OCI-LY1 (cell line): ENCODE measurements at regions not wholly inside any gene's neighbourhood (a gene's known extent, or its start where the extent isn't known, plus 50 kb on each side); places are given as distances from the start of the nearest gene placed in this dataset.

ENCODE experiments used
- H2AFZ ChIP-seq: fragments of 200-600 bp; sonication (generic), shearing (Covaris generic); 2 replicates; pipeline ENCODE4 v1.6.0; 2014; ENCODE audit warnings: antibody characterized with exemption, mild to moderate bottlenecking, low read length
- H3F3A ChIP-seq: fragments of 200-600 bp; sonication (generic), shearing (Covaris generic); 2 replicates; pipeline ENCODE4 v1.6.0; 2014; ENCODE audit warnings: mild to moderate bottlenecking, antibody characterized with exemption, low read length, moderate library complexity; ENCODE audit not compliant: insufficient read depth
- H3K27ac ChIP-seq: fragments of 200-600 bp; sonication (generic); 2 replicates; pipeline ENCODE4 v1.5.1; 2014; ENCODE audit warnings: low read length, mixed run types, mild to moderate bottlenecking, low read depth; ENCODE audit not compliant: poor library complexity, severe bottlenecking
- H3K27me3 ChIP-seq: fragments of 200-600 bp; sonication (generic); 2 replicates; pipeline ENCODE4 v1.6.0; 2014; ENCODE audit warnings: antibody characterized with exemption, mild to moderate bottlenecking, low read length, moderate library complexity; ENCODE audit not compliant: insufficient read depth
- H3K36me3 ChIP-seq: fragments of 200-600 bp; sonication (generic); 2 replicates; pipeline ENCODE4 v1.6.1; 2014; ENCODE audit warnings: mild to moderate bottlenecking, antibody characterized with exemption, low read length, moderate library complexity, mixed read lengths; ENCODE audit not compliant: insufficient read depth
- H3K4me1 ChIP-seq: fragments of 200-600 bp; sonication (generic); 2 replicates; pipeline ENCODE4 v1.5.1; 2014; ENCODE audit warnings: mild to moderate bottlenecking, low read length, moderate library complexity; ENCODE audit not compliant: insufficient read depth, severe bottlenecking
- H3K4me2 ChIP-seq: fragments of 200-600 bp; sonication (generic), shearing (Covaris generic); 2 replicates; pipeline ENCODE4 v1.6.1; 2014; ENCODE audit warnings: low read length
- H3K4me3 ChIP-seq: fragments of 200-600 bp; sonication (generic); 2 replicates; pipeline ENCODE4 v1.5.1; 2014; ENCODE audit warnings: low read length, low read depth, mild to moderate bottlenecking, mixed read lengths; ENCODE audit not compliant: poor library complexity, severe bottlenecking
- H3K79me2 ChIP-seq: fragments of 200-600 bp; shearing (Covaris generic); 2 replicates; pipeline ENCODE4 v1.6.1; 2016; ENCODE audit warnings: mixed run types, low read length, mixed read lengths; ENCODE audit not compliant: insufficient read depth
- H3K9ac ChIP-seq: fragments of 200-600 bp; sonication (generic), shearing (Covaris generic); 2 replicates; pipeline ENCODE4 v1.6.1; 2014; ENCODE audit warnings: mild to moderate bottlenecking, low read length, mixed read lengths
- H3K9me2 ChIP-seq: fragments of 200-600 bp; sonication (generic), shearing (Covaris generic); 2 replicates; pipeline ENCODE4 v1.6.1; 2014; ENCODE audit warnings: low read depth, mild to moderate bottlenecking, low read length, mixed read lengths
- H3K9me3 ChIP-seq: fragments of 200-600 bp; shearing (Covaris generic); 2 replicates; pipeline ENCODE4 v1.6.1; 2014; ENCODE audit warnings: low read length, mixed read lengths
- H4K20me1 ChIP-seq: fragments of 200-600 bp; sonication (generic), shearing (Covaris generic); 2 replicates; pipeline ENCODE4 v1.6.0; 2016; ENCODE audit warnings: mild to moderate bottlenecking, low read length; ENCODE audit not compliant: insufficient read depth
- EZH2 ChIP-seq: fragments of 200-600 bp; sonication (generic), shearing (Covaris generic); IDR thresholded peaks from 2 replicates; pipeline ENCODE4 v1.8.0; 2017; ENCODE audit warnings: borderline replicate concordance, mixed run types, mild to moderate bottlenecking, antibody characterized with exemption, low read length, moderate library complexity, mixed read lengths
- TF ChIP-seq, protein P1 (sequence below): fragments of 200-600 bp; sonication (generic), shearing (Covaris generic); IDR thresholded peaks from 2 replicates; pipeline ENCODE4 v1.5.1; 2017; ENCODE audit warnings: mild to moderate bottlenecking, antibody characterized with exemption, low read length, moderate library complexity, mixed read lengths

DNA sequence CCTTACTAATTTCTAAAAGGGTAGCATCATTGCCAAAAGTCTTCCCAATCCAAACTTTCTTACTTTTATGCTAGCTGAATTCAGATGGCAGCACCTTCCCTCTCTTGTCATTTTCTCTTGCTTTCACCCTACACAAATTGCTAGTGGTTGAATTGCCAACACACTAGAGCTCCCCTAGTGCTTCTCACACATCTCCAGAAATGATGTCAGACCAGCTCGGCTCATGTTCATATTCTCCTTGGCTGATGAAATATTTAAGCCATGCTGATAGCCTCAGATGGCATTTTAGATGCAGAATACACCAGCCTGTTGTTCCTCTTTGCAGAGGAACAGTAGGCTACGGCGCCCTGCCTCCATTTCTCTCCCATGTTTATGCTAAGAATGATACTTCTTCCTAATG is 256.9 kb downstream of the PTBP2 start:
- no peaks in the 10 kb centered on the region for H3K9me2 ChIP-seq

DNA sequence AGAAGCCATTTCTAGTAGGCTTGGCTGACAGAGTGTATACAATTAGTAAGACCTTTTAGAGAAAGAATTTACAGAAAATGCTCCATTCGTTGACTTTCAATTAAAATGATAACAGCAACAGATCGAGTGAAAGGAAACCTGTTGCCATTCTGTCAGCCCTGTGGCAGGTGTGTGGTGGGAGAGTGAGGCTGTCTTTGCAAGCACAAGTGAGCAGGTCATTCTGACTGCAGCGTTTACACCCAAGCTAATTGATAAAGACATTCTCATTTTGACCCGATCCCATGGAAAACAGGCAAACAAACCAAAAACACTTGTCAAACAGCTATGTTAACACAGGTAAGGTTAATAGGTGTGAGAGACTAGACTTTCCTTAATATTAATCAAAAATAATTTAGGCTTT is 257.3 kb downstream of the PTBP2 start:
- H3K36me3 ChIP-seq = no peaks in the 10 kb centered on the region
- H3K27ac ChIP-seq = no peak overlapping the region
- no peaks in the 10 kb centered on the region for H3K27me3 ChIP-seq
- H3K9me2 ChIP-seq = no peaks in the 10 kb centered on the region
- H4K20me1 ChIP-seq = no peaks in the 10 kb centered on the region
- no peaks in the 10 kb centered on the region for H3K9me3 ChIP-seq
- H3K9ac ChIP-seq = no peak overlapping the region
- no peak for TF ChIP-seq EZH2
- TF ChIP-seq, protein P1, sequence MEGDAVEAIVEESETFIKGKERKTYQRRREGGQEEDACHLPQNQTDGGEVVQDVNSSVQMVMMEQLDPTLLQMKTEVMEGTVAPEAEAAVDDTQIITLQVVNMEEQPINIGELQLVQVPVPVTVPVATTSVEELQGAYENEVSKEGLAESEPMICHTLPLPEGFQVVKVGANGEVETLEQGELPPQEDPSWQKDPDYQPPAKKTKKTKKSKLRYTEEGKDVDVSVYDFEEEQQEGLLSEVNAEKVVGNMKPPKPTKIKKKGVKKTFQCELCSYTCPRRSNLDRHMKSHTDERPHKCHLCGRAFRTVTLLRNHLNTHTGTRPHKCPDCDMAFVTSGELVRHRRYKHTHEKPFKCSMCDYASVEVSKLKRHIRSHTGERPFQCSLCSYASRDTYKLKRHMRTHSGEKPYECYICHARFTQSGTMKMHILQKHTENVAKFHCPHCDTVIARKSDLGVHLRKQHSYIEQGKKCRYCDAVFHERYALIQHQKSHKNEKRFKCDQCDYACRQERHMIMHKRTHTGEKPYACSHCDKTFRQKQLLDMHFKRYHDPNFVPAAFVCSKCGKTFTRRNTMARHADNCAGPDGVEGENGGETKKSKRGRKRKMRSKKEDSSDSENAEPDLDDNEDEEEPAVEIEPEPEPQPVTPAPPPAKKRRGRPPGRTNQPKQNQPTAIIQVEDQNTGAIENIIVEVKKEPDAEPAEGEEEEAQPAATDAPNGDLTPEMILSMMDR = no peak
- H3F3A ChIP-seq = no peaks in the 10 kb centered on the region
- H2AFZ ChIP-seq = no peak overlapping the region
- H3K4me2 ChIP-seq = no peak overlapping the region
- no peaks in the 10 kb centered on the region for H3K4me1 ChIP-seq
- H3K4me3 ChIP-seq = no peak overlapping the region
- H3K79me2 ChIP-seq = no peaks in the 10 kb centered on the region

More for the DNA sequence above, 256.9 kb downstream of the PTBP2 start:
- H3K27ac ChIP-seq = no peak overlapping the region
- no peaks in the 10 kb centered on the region for H3K9me3 ChIP-seq
- H4K20me1 ChIP-seq = no peaks in the 10 kb centered on the region
- H2AFZ ChIP-seq = no peak overlapping the region
- no peak overlapping the region for H3K4me3 ChIP-seq
- H3K36me3 ChIP-seq = no peaks in the 10 kb centered on the region
- TF ChIP-seq, protein P1 = no peak
- no peak for TF ChIP-seq EZH2
- no peak overlapping the region for H3K9ac ChIP-seq
- H3F3A ChIP-seq = no peaks in the 10 kb centered on the region
- no peaks in the 10 kb centered on the region for H3K79me2 ChIP-seq
- no peaks in the 10 kb centered on the region for H3K27me3 ChIP-seq
- no peaks in the 10 kb centered on the region for H3K4me1 ChIP-seq
- no peak overlapping the region for H3K4me2 ChIP-seq

DNA sequence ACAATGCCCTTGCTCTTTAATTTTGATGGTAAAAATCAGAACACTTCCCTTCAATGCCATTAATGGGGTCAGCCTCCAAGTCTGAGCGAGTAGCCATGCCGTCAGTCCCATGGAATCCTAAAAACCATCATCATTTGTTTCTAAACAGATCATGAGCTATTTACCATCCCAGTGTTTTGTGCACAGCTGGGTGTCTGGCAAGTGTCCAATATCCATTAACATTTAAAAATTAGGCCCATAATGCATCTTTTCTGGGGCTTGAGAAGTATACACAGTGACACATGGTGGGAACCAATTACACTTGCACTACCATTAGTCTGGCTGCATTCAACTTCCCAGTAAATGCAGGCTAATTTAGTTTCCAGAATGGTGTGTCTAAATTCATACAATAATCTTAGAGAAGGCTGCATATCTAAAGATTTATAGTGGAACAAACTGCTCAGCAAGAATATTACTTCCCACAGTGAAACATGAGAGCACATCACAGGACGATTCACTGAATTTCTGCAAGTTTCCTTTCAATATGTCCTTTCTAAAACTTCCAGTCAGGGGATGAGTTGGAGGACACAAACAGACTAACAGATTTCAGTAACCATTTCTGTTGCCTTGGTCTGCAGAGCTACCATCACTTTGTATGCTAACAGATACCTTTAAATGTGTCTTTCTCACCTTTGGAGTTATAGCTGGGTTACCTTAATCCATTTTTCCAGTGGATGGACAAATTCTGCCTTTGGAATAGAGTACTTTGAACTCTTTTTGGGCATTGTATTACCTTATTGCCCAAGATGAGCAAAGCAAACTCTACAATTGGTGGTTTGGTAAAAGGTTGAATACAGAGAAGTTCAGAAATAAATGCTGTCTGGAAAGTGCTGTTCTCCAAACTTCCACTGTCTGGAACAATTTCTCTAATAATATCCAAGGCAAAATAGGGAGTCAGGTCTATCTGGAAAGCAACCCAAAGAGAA is 258.0 kb downstream of the PTBP2 start:
- no peaks in the 10 kb centered on the region for H3K36me3 ChIP-seq
- H3K27me3 ChIP-seq = no peaks in the 10 kb centered on the region
- no peak overlapping the region for H2AFZ ChIP-seq
- no peak for TF ChIP-seq EZH2
- TF ChIP-seq, protein P1 = no peak
- no peak overlapping the region for H3K4me2 ChIP-seq
- H3K4me3 ChIP-seq = no peak overlapping the region
- no peak overlapping the region for H3K9ac ChIP-seq
- no peaks in the 10 kb centered on the region for H3F3A ChIP-seq
- no peaks in the 10 kb centered on the region for H4K20me1 ChIP-seq
- H3K9me3 ChIP-seq = no peaks in the 10 kb centered on the region
- H3K4me1 ChIP-seq = no peaks in the 10 kb centered on the region
- H3K27ac ChIP-seq = no peak overlapping the region
- H3K9me2 ChIP-seq = no peaks in the 10 kb centered on the region
- no peaks in the 10 kb centered on the region for H3K79me2 ChIP-seq
